SK-N-SH (cell line): ENCODE measurements at regions not wholly inside any gene's neighbourhood (a gene's known extent, or its start where the extent isn't known, plus 50 kb on each side); places are given as distances from the start of the nearest gene placed in this dataset.

Source experiments
- CTCF ChIA-PET: fragments of 300-600, 350-600 bp; formaldehyde crosslinking; extraction: SDS; loops from one replicate; lab custom pipeline; 2021; lab: Yijun Ruan, JAX
- POLR2A ChIA-PET: fragments of 350-600 bp; sonication (Branson Sonifier 250); formaldehyde crosslinking; extraction: SDS; loops from one replicate; lab custom pipeline; 2020; ENCODE audit warnings: antibody characterized with exemption, inconsistent platforms; lab: Yijun Ruan, JAX
- DNase-seq: peaks from one replicate; pipeline ENCODE4 v3.0.0; 2012
- H2AFZ ChIP-seq: fragments of 200-600 bp; sonication (generic); 2 replicates; pipeline ENCODE4 v1.8.1; 2016; ENCODE audit warnings: antibody characterized with exemption, mild to moderate bottlenecking, low read depth
- H3F3A ChIP-seq: fragments of 200-600 bp; sonication (generic); replicated peaks from 2 replicates; pipeline ENCODE3; 2016; ENCODE audit warnings: antibody characterized with exemption, mild to moderate bottlenecking; ENCODE audit not compliant: insufficient read depth
- H3K27ac ChIP-seq, 2 experiments: fragments of 200-500 bp in 1 of 2; fragments of 200-600 bp in 1 of 2; sonication (Bioruptor generic) in 1 of 2; sonication (generic), shearing (Covaris generic) in 1 of 2; 2 replicates each; pipeline versions ENCODE4 v1.5.1 to v1.6.1; 2014 to 2016; ENCODE audit warnings: low read depth in 2 of 2, inconsistent platforms in 1 of 2, low read length in 1 of 2, mild to moderate bottlenecking in 1 of 2, mixed read lengths in 1 of 2
- H3K27me3 ChIP-seq: fragments of 200-600 bp; sonication (generic), shearing (Covaris generic); 2 replicates; pipeline ENCODE4 v1.6.1; 2016; ENCODE audit warnings: mixed run types; ENCODE audit not compliant: insufficient read depth
- H3K36me3 ChIP-seq, 2 experiments: fragments of 200-500 bp in 1 of 2; fragments of 200-600 bp in 1 of 2; sonication (Bioruptor generic) in 1 of 2; sonication (generic) in 1 of 2; replicated peaks in 1 of 2; 2 replicates each; pipeline versions ENCODE3 to v1.5.1; 2014 to 2016; ENCODE audit warnings: low read length in 1 of 2, mild to moderate bottlenecking in 1 of 2; ENCODE audit not compliant: insufficient read depth in 2 of 2, control insufficient read depth in 1 of 2
- H3K4me1 ChIP-seq, 2 experiments: fragments of 200-500 bp in 1 of 2; fragments of 200-600 bp in 1 of 2; sonication (Bioruptor generic) in 1 of 2; sonication (generic), shearing (Covaris generic) in 1 of 2; 2 replicates each; pipeline versions ENCODE4 v1.5.1 to v1.6.1; 2014 to 2016; ENCODE audit warnings: low read depth in 1 of 2, low read length in 1 of 2, mixed run types in 1 of 2; ENCODE audit not compliant: insufficient read depth in 2 of 2, control insufficient read depth in 1 of 2
- H3K4me2 ChIP-seq: fragments of 200-600 bp; sonication (generic), shearing (Covaris generic); 2 replicates; pipeline ENCODE4 v1.6.1; 2017; ENCODE audit warnings: mixed run types
- H3K4me3 ChIP-seq, 2 experiments: fragments of 200-500 bp in 1 of 2; fragments of 200-600 bp in 1 of 2; sonication (Bioruptor generic) in 1 of 2; sonication (generic), shearing (Covaris generic) in 1 of 2; 2 replicates each; pipeline versions ENCODE4 v1.5.1 to v1.8.1; 2014 to 2016; ENCODE audit warnings: low read depth in 2 of 2, inconsistent platforms in 1 of 2, low read length in 1 of 2, mild to moderate bottlenecking in 1 of 2, mixed read lengths in 1 of 2, moderate library complexity in 1 of 2
- H3K79me2 ChIP-seq: fragments of 200-600 bp; sonication (generic); 2 replicates; pipeline ENCODE4 v1.8.1; 2017; ENCODE audit warnings: mild to moderate bottlenecking; ENCODE audit not compliant: insufficient read depth
- H3K9ac ChIP-seq: fragments of 200-600 bp; sonication (generic); 2 replicates; pipeline ENCODE4 v1.6.1; 2017; ENCODE audit warnings: mixed run types
- H3K9me2 ChIP-seq: fragments of 200-600 bp; sonication (generic); 2 replicates; pipeline ENCODE4 v1.6.1; 2017; ENCODE audit warnings: mixed run types
- H3K9me3 ChIP-seq: fragments of 200-600 bp; sonication (generic); 2 replicates; pipeline ENCODE4 v1.6.1; 2017; ENCODE audit warnings: mixed run types, mild to moderate bottlenecking, moderate library complexity
- H4K20me1 ChIP-seq: fragments of 200-600 bp; sonication (generic); 2 replicates; pipeline ENCODE4 v1.6.1; 2017; ENCODE audit warnings: mild to moderate bottlenecking, mixed run types; ENCODE audit not compliant: insufficient read depth
- CHD2 ChIP-seq: fragments of 150-350 bp; IDR thresholded peaks from 2 replicates; pipeline ENCODE4 v1.6.1; 2018; ENCODE audit warnings: low read length; ENCODE audit not compliant: partially characterized antibody
- ELF1 ChIP-seq: IDR thresholded peaks from 2 replicates; pipeline ENCODE4 v1.4.0; 2012
- EP300 ChIP-seq, 2 experiments: IDR thresholded peaks; 2 replicates each; pipeline versions ENCODE4 v1.4.0 to v1.6.1; 2012; ENCODE audit warnings: borderline replicate concordance in 1 of 2, low read depth in 1 of 2, low read length in 1 of 2
- EZH2phosphoT487 ChIP-seq: fragments of 200-600 bp; sonication (generic); IDR thresholded peaks from 2 replicates; pipeline ENCODE4 v1.6.1; 2017; ENCODE audit warnings: low read depth, mixed run types, mild to moderate bottlenecking, antibody characterized with exemption, moderate library complexity, borderline replicate concordance
- FOSL2 ChIP-seq: IDR thresholded peaks from 2 replicates; pipeline ENCODE4 v1.4.0; 2012; ENCODE audit warnings: low read depth, mild to moderate bottlenecking, moderate library complexity, borderline replicate concordance
- FOXJ3 ChIP-seq: sonication (generic); formaldehyde crosslinking; IDR thresholded peaks from 2 replicates; pipeline ENCODE4 v1.5.1; 2020; ENCODE audit warnings: mild to moderate bottlenecking, missing genetic modification reagents
- GABPA ChIP-seq: IDR thresholded peaks from 2 replicates; pipeline ENCODE4 v1.4.0; 2012; ENCODE audit warnings: low read depth, mild to moderate bottlenecking
- JUND ChIP-seq: IDR thresholded peaks from 2 replicates; pipeline ENCODE4 v1.4.0; 2012
- MXI1 ChIP-seq: IDR thresholded peaks from 2 replicates; pipeline ENCODE4 v1.6.1; 2012; ENCODE audit warnings: mild to moderate bottlenecking, low read depth, low read length, improper control_type of control experiment
- NFIC ChIP-seq: IDR thresholded peaks from 2 replicates; pipeline ENCODE4 v1.4.0; 2012; ENCODE audit warnings: borderline replicate concordance
- NRF1 ChIP-seq: IDR thresholded peaks from 2 replicates; pipeline ENCODE4 v1.6.1; 2012; ENCODE audit warnings: low read depth, mild to moderate bottlenecking, low read length
- POLR2AphosphoS5 ChIP-seq: IDR thresholded peaks from 2 replicates; pipeline ENCODE4 v1.6.1; 2012; ENCODE audit warnings: low read depth, low read length
- RAD21 ChIP-seq: IDR thresholded peaks from 2 replicates; pipeline ENCODE4 v1.6.1; 2012; ENCODE audit warnings: mild to moderate bottlenecking, low read length
- RCOR1 ChIP-seq: fragments of 150-350 bp; IDR thresholded peaks from 2 replicates; pipeline ENCODE4 v1.6.1; 2017; ENCODE audit warnings: antibody characterized with exemption, low read length
- RXRA ChIP-seq: IDR thresholded peaks from 2 replicates; pipeline ENCODE4 v1.4.0; 2012; ENCODE audit warnings: low read depth, mild to moderate bottlenecking, borderline replicate concordance
- SIN3A ChIP-seq: IDR thresholded peaks from 2 replicates; pipeline ENCODE4 v1.6.1; 2012; ENCODE audit warnings: low read depth, mild to moderate bottlenecking, low read length, moderate library complexity, borderline replicate concordance
- SMC3 ChIP-seq: IDR thresholded peaks from 2 replicates; pipeline ENCODE4 v1.6.1; 2012; ENCODE audit warnings: low read depth, low read length, improper control_type of control experiment
- TAF1 ChIP-seq: IDR thresholded peaks from 2 replicates; pipeline ENCODE4 v1.6.1; 2012; ENCODE audit warnings: low read depth, mild to moderate bottlenecking, low read length, moderate library complexity, borderline replicate concordance
- TCF12 ChIP-seq: IDR thresholded peaks from 2 replicates; pipeline ENCODE4 v1.4.0; 2012
- TEAD4 ChIP-seq: IDR thresholded peaks from 2 replicates; pipeline ENCODE4 v1.4.0; 2012; ENCODE audit warnings: mild to moderate bottlenecking, borderline replicate concordance; ENCODE audit not compliant: insufficient read depth
- WGBS: methylation state at CpG from one replicate; pipeline ENCODE4 v1.1.6; 2017; ENCODE audit warnings: low lambda C conversion rate; 5-methylcytosine and 5-hydroxymethylcytosine counted together
- TF ChIP-seq, protein P1 (sequence below): IDR thresholded peaks from 2 replicates; pipeline ENCODE4 v1.4.0; 2012; ENCODE audit warnings: low read depth, borderline replicate concordance
- TF ChIP-seq, protein P2 (sequence below): fragments of 200-600 bp; sonication (generic); IDR thresholded peaks from 2 replicates; pipeline ENCODE4 v1.6.1; 2017; ENCODE audit warnings: antibody characterized with exemption, mild to moderate bottlenecking, moderate library complexity
- TF ChIP-seq, protein P3 (sequence below): fragments of 150-350 bp; IDR thresholded peaks from 2 replicates; pipeline ENCODE4 v1.6.1; 2017; ENCODE audit warnings: antibody characterized with exemption, low read length, low read depth, borderline replicate concordance

DNA sequence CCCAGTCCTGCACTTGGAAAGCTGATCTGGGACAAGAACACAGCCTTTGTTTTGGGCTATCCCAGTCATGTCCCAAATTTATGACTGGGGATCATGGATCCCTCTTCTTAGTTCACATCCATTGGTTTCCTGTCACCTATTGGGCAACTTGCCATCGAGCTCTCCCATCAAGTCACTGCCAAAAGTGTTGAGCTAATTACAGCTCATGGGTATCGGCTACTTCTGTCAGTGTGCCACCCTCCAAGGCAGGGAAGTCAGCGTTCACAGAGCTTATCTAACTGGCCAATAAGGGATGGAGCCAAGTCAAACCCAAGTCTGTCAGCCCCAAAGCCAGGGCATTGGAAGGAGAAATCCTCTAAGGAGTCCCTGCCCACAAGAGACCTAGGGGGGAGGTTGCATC, 53.2 kb upstream of the KATNAL1 start (continued):
- TF ChIP-seq EP300 (IDR thresholded peaks at IDR 0.05; ENCODE audit: borderline replicate concordance in 1 of 2, low read depth in 1 of 2, low read length in 1 of 2): no peak
- no peak for TF ChIP-seq POLR2AphosphoS5
- TF ChIP-seq RAD21: no peak

DNA sequence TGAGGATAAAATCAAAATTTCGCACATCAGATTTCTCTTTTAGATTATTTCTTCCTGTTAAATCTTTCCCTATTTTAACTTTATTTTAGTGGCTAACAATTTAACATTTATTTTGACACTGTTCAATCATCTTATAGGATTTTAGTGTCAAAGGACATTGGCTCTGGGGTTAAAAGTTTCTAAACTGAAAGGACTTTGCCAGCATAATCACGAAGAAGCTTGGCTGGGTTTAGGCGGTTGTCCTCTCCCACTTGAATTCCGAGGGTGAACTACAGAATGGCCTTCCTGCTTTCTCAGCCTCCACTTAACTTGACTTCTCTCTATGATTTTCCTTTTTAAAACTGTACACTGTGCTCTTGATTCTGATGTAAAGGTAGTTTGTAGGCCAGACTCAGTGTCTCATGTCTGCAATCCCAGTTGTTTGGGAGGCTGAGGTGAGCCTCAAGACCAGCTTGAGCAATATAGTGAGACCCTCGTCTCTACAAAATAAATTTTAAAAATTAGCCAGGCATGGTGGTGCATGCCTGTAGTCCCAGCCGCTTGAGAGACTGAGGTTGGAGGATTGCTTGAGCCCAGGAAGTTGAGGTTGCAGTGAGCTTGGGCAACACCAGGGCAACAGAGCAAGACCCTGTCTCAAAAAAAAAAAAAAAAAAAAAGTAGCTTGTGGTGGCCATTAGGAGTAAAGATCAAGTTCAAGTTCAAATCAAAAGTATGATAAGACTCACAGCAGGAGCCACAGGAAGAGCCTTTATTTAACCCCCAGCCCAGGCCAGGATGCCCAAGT, 54.8 kb upstream of the KATNAL1 start:
- no peak overlapping the region for H3K4me2 ChIP-seq
- H3K27ac ChIP-seq: no peak overlapping the region
- ChIA-PET POLR2A (no interaction called here), CTCF (interaction anchor here (0.8 to 1.0 kb wide), 2 partner anchors 9 to 19 kb away, joined by 3 read pairs; no protein-coding TSS in a partner anchor)
- peaks cover 15 to 17% of the 10 kb centered on the region in 2 experiments; a peak in 2 of 4 replicates for H3K4me1 ChIP-seq
- H3K9ac ChIP-seq: no peak overlapping the region
- no peak for TF ChIP-seq JUND
- no peak for TF ChIP-seq SIN3A
- TF ChIP-seq POLR2AphosphoS5: no peak
- no peak for TF ChIP-seq FOXJ3 (CRISPR knock-in tag)
- TF ChIP-seq, protein P1, sequence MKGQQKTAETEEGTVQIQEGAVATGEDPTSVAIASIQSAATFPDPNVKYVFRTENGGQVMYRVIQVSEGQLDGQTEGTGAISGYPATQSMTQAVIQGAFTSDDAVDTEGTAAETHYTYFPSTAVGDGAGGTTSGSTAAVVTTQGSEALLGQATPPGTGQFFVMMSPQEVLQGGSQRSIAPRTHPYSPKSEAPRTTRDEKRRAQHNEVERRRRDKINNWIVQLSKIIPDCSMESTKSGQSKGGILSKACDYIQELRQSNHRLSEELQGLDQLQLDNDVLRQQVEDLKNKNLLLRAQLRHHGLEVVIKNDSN: no peak
- TF ChIP-seq ELF1: no peak
- H3K4me3 ChIP-seq: no peak overlapping the region
- H4K20me1 ChIP-seq: no peaks in the 10 kb centered on the region
- no peaks in the 10 kb centered on the region for H3K79me2 ChIP-seq
- H3F3A ChIP-seq: no peaks in the 10 kb centered on the region
- no peaks in the 10 kb centered on the region for H3K9me2 ChIP-seq
- no peak for DNase-seq
- no peak overlapping the region for H2AFZ ChIP-seq
- no peaks in the 10 kb centered on the region for H3K27me3 ChIP-seq
- H3K9me3 ChIP-seq: no peaks in the 10 kb centered on the region
- WGBS: 96% methylated on average over 6 of the region's 6 CpGs
- no peaks in the 10 kb centered on the region for H3K36me3 ChIP-seq

DNA sequence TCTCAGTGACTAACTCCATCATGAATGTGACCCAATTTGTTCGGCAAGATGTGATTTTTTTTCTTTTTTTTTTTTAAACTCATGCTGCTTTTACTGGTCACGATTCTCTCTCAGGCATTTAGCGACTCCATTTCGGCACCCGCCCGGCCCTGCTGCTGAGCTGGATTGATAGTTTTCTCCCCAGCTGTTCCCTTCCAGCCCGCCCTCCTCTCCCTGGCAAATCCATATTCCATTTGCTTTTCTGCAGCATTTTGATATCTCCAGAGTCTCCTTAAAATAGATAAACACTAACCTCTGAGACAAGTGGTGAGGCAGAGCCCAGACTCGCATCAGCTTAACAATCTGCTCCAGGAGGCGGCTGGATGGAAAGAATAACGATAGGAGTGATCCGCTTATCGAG, 55.5 kb upstream of the KATNAL1 start:
- Histone ChIP-seq H3K9ac (no peak overlapping the region), H4K20me1 (no peaks in the 10 kb centered on the region), H3K4me2 (no peak overlapping the region), H3K9me2 (no peaks in the 10 kb centered on the region), H3K4me3 (no peak overlapping the region), H3K27ac (no peak overlapping the region), H3K4me1 (peaks cover 15 to 17% of the 10 kb centered on the region in 2 experiments; a peak in 2 of 4 replicates), H3K27me3 (no peaks in the 10 kb centered on the region), H3K36me3 (no peaks in the 10 kb centered on the region), H3F3A (no peaks in the 10 kb centered on the region), H3K9me3 (no peaks in the 10 kb centered on the region), H3K79me2 (no peaks in the 10 kb centered on the region), H2AFZ (no peak overlapping the region)
- DNase-seq: no peak
- WGBS: 96% methylated on average over 12 of the region's 12 CpGs
- no peak for TF ChIP-seq CHD2
- no peak for TF ChIP-seq SMC3
- no peak for TF ChIP-seq GABPA
- no peak for TF ChIP-seq TEAD4
- no peak for TF ChIP-seq SIN3A
- TF ChIP-seq, protein P2, sequence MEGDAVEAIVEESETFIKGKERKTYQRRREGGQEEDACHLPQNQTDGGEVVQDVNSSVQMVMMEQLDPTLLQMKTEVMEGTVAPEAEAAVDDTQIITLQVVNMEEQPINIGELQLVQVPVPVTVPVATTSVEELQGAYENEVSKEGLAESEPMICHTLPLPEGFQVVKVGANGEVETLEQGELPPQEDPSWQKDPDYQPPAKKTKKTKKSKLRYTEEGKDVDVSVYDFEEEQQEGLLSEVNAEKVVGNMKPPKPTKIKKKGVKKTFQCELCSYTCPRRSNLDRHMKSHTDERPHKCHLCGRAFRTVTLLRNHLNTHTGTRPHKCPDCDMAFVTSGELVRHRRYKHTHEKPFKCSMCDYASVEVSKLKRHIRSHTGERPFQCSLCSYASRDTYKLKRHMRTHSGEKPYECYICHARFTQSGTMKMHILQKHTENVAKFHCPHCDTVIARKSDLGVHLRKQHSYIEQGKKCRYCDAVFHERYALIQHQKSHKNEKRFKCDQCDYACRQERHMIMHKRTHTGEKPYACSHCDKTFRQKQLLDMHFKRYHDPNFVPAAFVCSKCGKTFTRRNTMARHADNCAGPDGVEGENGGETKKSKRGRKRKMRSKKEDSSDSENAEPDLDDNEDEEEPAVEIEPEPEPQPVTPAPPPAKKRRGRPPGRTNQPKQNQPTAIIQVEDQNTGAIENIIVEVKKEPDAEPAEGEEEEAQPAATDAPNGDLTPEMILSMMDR: no peak
- TF ChIP-seq FOSL2: no peak
- TF ChIP-seq TAF1: no peak
- no peak for TF ChIP-seq TCF12
- no peak for TF ChIP-seq RXRA
- TF ChIP-seq NFIC: no peak
- no peak for TF ChIP-seq EZH2phosphoT487
- no peak for TF ChIP-seq MXI1
- no peak for TF ChIP-seq RAD21
- TF ChIP-seq, protein P3, sequence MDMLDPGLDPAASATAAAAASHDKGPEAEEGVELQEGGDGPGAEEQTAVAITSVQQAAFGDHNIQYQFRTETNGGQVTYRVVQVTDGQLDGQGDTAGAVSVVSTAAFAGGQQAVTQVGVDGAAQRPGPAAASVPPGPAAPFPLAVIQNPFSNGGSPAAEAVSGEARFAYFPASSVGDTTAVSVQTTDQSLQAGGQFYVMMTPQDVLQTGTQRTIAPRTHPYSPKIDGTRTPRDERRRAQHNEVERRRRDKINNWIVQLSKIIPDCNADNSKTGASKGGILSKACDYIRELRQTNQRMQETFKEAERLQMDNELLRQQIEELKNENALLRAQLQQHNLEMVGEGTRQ: no peak
- no peak for TF ChIP-seq RCOR1
- no peak for TF ChIP-seq NRF1
- CTCF ChIA-PET: interaction anchor here (0.8 to 1.0 kb wide), 2 partner anchors 10 to 19 kb away, joined by 3 read pairs; no protein-coding TSS in a partner anchor
- POLR2A ChIA-PET: no interaction called here
